ENCODE measurements at regions not wholly inside any gene's neighbourhood (a gene's known extent, or its start where the extent isn't known, plus 50 kb on each side); places are given as distances from the start of the nearest gene placed in this dataset.
A peak's percentile ranks its signal among the peaks of the same experiment; 100 is the strongest.

DNA sequence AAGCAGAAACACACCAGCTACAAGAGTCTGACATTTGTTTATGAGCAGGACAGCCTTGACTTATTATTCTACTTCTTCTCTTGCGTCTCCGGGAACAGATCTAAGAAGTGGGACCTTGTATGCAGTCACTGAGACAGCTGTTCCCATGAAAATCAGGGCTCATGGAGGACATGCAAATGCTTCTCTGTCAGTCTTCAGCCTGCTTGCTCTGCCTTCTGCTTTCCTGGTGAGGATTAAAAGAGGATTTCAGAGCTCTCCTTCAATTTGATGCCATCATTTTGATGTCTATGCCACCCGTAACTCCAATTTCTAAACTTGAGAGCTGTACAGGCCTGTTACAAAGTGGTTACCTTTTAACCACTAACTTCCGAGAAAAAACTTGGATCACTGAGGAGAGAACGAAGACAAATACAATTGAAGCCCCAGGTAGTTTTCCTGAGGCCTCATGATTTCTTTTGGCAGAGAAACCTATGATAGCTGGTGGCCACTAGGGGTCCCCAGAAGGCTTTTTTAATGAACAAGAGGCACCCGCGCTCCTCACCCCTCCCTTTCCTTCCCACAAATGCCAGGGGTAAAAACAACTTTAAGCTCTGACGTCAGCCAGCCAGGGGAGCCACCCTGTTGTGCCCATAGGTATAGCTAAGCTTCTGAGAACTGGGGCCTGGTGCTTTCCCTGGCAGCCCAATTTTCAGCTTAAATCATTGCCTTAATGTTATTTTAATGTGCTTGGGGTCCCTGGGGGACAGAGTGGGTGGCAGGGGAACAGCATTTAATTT is 97.0 kb downstream of the DDIT4L start (continued):
- TF ChIP-seq, protein P1, sequence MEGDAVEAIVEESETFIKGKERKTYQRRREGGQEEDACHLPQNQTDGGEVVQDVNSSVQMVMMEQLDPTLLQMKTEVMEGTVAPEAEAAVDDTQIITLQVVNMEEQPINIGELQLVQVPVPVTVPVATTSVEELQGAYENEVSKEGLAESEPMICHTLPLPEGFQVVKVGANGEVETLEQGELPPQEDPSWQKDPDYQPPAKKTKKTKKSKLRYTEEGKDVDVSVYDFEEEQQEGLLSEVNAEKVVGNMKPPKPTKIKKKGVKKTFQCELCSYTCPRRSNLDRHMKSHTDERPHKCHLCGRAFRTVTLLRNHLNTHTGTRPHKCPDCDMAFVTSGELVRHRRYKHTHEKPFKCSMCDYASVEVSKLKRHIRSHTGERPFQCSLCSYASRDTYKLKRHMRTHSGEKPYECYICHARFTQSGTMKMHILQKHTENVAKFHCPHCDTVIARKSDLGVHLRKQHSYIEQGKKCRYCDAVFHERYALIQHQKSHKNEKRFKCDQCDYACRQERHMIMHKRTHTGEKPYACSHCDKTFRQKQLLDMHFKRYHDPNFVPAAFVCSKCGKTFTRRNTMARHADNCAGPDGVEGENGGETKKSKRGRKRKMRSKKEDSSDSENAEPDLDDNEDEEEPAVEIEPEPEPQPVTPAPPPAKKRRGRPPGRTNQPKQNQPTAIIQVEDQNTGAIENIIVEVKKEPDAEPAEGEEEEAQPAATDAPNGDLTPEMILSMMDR (tag by site-specific recombination; IDR thresholded peaks at IDR 0.05): 0 out of 2 replicates have a peak, but pooled peaks have one; percentile 17
- TF ChIP-seq ZBTB21 (tag by site-specific recombination; IDR thresholded peaks at IDR 0.05): peak; percentile 33; the same call in 1 of the 2 replicates
- TF ChIP-seq ZNF660 (tag by site-specific recombination; IDR thresholded peaks at IDR 0.05): 0 out of 2 replicates have a peak, but pooled peaks have one; percentile 21
- TF ChIP-seq, protein P2, sequence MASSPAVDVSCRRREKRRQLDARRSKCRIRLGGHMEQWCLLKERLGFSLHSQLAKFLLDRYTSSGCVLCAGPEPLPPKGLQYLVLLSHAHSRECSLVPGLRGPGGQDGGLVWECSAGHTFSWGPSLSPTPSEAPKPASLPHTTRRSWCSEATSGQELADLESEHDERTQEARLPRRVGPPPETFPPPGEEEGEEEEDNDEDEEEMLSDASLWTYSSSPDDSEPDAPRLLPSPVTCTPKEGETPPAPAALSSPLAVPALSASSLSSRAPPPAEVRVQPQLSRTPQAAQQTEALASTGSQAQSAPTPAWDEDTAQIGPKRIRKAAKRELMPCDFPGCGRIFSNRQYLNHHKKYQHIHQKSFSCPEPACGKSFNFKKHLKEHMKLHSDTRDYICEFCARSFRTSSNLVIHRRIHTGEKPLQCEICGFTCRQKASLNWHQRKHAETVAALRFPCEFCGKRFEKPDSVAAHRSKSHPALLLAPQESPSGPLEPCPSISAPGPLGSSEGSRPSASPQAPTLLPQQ (tag by site-specific recombination; IDR thresholded peaks at IDR 0.05): no peak
- 0 out of 2 replicates have a peak, but pooled peaks have one; percentile 28 for TF ChIP-seq IKZF3 (tag by site-specific recombination; IDR thresholded peaks at IDR 0.05)

DNA sequence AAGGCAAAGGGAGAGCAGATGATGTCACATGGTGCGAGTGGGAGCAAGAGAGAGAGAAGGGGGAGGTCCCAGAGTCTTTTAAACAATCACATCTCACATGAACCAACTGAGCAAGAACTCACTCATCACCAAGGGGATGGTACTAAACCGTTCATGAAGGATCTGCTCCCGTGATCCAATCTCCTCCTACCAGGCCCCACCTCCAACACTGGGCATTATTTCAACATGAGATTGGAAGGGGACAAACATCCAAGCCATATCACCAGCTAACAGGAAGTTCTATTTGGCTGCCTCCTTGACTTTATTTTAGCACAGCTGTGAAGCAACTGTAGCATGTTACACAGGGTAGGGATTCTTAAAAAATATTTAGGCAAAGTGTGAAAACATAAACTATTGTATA is 102.5 kb downstream of the DDIT4L start:
- no peak overlapping the region for H3K4me3 ChIP-seq (ENCODE audit: low read depth, low read length)
- no peak overlapping the region for H3K27ac ChIP-seq (ENCODE audit: extremely low read depth, low read depth, low read length)
- H3K4me1 ChIP-seq (ENCODE audit: control insufficient read depth, insufficient read depth, low read length): no peaks in the 10 kb centered on the region
- H3K36me3 ChIP-seq (ENCODE audit: control insufficient read depth in 2 of 2, insufficient read depth in 1 of 2, low read length in 2 of 2): no peaks in the 10 kb centered on the region
- CTCF ChIA-PET: no interaction called here
- POLR2A ChIA-PET: no interaction called here
- H3K9me3 ChIP-seq (ENCODE audit: control insufficient read depth, insufficient read depth, low read depth, low read length): no peaks in the 10 kb centered on the region
- TF ChIP-seq, protein P3, sequence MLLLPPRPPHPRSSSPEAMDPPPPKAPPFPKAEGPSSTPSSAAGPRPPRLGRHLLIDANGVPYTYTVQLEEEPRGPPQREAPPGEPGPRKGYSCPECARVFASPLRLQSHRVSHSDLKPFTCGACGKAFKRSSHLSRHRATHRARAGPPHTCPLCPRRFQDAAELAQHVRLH (tag by site-specific recombination; IDR thresholded peaks at IDR 0.05): no peak
- TF ChIP-seq, protein P4, sequence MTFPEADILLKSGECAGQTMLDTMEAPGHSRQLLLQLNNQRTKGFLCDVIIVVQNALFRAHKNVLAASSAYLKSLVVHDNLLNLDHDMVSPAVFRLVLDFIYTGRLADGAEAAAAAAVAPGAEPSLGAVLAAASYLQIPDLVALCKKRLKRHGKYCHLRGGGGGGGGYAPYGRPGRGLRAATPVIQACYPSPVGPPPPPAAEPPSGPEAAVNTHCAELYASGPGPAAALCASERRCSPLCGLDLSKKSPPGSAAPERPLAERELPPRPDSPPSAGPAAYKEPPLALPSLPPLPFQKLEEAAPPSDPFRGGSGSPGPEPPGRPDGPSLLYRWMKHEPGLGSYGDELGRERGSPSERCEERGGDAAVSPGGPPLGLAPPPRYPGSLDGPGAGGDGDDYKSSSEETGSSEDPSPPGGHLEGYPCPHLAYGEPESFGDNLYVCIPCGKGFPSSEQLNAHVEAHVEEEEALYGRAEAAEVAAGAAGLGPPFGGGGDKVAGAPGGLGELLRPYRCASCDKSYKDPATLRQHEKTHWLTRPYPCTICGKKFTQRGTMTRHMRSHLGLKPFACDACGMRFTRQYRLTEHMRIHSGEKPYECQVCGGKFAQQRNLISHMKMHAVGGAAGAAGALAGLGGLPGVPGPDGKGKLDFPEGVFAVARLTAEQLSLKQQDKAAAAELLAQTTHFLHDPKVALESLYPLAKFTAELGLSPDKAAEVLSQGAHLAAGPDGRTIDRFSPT (tag by site-specific recombination; IDR thresholded peaks at IDR 0.05): no peak
- TF ChIP-seq ZNF112 (tag by site-specific recombination; IDR thresholded peaks at IDR 0.05) (no peak), ZNF266 (tag by site-specific recombination; IDR thresholded peaks at IDR 0.05; ENCODE audit: low read depth) (no peak), ZNF76 (tag by site-specific recombination; IDR thresholded peaks at IDR 0.05; ENCODE audit: borderline replicate concordance, low read depth) (no peak), ZNF544 (tag by site-specific recombination; IDR thresholded peaks at IDR 0.05) (no peak), MEIS1 (CRISPR knock-in tag; IDR thresholded peaks at IDR 0.05; ENCODE audit: borderline replicate concordance) (no peak), ZNF768 (tag by site-specific recombination; IDR thresholded peaks at IDR 0.05) (no peak), ZNF670 (tag by site-specific recombination; IDR thresholded peaks at IDR 0.05; ENCODE audit: low read depth) (no peak), ZNF140 (tag by site-specific recombination; IDR thresholded peaks at IDR 0.05) (no peak), KLF16 (tag by site-specific recombination; IDR thresholded peaks at IDR 0.05) (no peak), IKZF3 (tag by site-specific recombination; IDR thresholded peaks at IDR 0.05) (no peak), ZNF366 (tag by site-specific recombination; conservative IDR thresholded peaks at IDR 0.05) (no peak)
- TF ChIP-seq, protein P5, sequence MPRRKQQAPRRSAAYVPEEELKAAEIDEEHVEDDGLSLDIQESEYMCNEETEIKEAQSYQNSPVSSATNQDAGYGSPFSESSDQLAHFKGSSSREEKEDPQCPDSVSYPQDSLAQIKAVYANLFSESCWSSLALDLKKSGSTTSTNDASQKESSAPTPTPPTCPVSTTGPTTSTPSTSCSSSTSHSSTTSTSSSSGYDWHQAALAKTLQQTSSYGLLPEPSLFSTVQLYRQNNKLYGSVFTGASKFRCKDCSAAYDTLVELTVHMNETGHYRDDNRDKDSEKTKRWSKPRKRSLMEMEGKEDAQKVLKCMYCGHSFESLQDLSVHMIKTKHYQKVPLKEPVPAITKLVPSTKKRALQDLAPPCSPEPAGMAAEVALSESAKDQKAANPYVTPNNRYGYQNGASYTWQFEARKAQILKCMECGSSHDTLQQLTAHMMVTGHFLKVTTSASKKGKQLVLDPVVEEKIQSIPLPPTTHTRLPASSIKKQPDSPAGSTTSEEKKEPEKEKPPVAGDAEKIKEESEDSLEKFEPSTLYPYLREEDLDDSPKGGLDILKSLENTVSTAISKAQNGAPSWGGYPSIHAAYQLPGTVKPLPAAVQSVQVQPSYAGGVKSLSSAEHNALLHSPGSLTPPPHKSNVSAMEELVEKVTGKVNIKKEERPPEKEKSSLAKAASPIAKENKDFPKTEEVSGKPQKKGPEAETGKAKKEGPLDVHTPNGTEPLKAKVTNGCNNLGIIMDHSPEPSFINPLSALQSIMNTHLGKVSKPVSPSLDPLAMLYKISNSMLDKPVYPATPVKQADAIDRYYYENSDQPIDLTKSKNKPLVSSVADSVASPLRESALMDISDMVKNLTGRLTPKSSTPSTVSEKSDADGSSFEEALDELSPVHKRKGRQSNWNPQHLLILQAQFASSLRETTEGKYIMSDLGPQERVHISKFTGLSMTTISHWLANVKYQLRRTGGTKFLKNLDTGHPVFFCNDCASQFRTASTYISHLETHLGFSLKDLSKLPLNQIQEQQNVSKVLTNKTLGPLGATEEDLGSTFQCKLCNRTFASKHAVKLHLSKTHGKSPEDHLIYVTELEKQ (tag by site-specific recombination; IDR thresholded peaks at IDR 0.05; ENCODE audit: borderline replicate concordance): no peak
- TF ChIP-seq, protein P6, sequence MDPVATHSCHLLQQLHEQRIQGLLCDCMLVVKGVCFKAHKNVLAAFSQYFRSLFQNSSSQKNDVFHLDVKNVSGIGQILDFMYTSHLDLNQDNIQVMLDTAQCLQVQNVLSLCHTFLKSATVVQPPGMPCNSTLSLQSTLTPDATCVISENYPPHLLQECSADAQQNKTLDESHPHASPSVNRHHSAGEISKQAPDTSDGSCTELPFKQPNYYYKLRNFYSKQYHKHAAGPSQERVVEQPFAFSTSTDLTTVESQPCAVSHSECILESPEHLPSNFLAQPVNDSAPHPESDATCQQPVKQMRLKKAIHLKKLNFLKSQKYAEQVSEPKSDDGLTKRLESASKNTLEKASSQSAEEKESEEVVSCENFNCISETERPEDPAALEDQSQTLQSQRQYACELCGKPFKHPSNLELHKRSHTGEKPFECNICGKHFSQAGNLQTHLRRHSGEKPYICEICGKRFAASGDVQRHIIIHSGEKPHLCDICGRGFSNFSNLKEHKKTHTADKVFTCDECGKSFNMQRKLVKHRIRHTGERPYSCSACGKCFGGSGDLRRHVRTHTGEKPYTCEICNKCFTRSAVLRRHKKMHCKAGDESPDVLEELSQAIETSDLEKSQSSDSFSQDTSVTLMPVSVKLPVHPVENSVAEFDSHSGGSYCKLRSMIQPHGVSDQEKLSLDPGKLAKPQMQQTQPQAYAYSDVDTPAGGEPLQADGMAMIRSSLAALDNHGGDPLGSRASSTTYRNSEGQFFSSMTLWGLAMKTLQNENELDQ (tag by site-specific recombination; IDR thresholded peaks at IDR 0.05; ENCODE audit: low read depth): no peak
- TF ChIP-seq, protein P7, sequence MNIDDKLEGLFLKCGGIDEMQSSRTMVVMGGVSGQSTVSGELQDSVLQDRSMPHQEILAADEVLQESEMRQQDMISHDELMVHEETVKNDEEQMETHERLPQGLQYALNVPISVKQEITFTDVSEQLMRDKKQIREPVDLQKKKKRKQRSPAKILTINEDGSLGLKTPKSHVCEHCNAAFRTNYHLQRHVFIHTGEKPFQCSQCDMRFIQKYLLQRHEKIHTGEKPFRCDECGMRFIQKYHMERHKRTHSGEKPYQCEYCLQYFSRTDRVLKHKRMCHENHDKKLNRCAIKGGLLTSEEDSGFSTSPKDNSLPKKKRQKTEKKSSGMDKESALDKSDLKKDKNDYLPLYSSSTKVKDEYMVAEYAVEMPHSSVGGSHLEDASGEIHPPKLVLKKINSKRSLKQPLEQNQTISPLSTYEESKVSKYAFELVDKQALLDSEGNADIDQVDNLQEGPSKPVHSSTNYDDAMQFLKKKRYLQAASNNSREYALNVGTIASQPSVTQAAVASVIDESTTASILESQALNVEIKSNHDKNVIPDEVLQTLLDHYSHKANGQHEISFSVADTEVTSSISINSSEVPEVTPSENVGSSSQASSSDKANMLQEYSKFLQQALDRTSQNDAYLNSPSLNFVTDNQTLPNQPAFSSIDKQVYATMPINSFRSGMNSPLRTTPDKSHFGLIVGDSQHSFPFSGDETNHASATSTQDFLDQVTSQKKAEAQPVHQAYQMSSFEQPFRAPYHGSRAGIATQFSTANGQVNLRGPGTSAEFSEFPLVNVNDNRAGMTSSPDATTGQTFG (tag by site-specific recombination; IDR thresholded peaks at IDR 0.05; ENCODE audit: borderline replicate concordance): no peak

Data from HEK293 (cell line).